Activated CD8-positive, alpha-beta memory T cell treated with anti-CD3 and anti-CD28 coated beads, Interleukin-2, amount 50 U/mL, for 24 hours (primary cell): ENCODE measurements at regions not wholly inside any gene's neighbourhood (a gene's known extent, or its start where the extent isn't known, plus 50 kb on each side); places are given as distances from the start of the nearest gene placed in this dataset.
"Not testable (repeated sequence)": the region's sequence is repeated elsewhere in the genome, so short reads cannot be mapped to it uniquely, and the experiment has no call there.

Source experiments
- DNase-seq: peaks from one replicate; pipeline ENCODE4 v3.0.0-alpha.2; 2020; ENCODE audit errors: extremely low read depth

DNA sequence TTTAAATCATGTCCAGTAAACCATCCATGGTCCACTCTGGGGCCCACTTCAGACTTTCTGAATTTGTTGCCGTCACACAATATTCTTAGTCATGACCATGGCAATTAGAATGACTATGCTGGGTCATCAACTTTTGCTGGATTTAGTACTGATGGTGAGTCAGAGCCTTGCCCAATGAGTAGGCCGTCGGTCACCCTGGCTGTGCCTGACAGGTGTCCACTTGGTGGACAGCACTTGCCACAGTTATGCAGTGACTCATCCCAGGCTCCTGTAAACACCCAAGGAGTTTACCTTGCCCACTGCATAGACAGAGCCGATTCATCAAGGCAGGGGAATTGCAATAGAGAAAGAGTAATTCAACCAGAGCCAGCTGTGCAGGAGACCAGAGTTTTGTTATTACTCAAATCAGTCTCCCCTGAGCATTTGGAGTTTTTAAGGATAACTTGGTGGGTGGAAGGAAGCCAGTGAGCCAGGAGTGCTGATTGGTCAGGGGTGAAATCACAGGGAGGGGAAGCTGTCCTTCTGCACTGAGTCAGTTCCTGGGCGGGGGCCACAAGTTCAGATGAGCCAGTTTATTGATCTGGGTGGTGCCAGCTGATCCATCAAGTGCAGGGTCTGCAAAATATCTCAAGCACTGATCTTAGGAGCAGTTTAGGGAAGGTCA is 333.8 kb downstream of the PTPRU start:
- no peak for DNase-seq

DNA sequence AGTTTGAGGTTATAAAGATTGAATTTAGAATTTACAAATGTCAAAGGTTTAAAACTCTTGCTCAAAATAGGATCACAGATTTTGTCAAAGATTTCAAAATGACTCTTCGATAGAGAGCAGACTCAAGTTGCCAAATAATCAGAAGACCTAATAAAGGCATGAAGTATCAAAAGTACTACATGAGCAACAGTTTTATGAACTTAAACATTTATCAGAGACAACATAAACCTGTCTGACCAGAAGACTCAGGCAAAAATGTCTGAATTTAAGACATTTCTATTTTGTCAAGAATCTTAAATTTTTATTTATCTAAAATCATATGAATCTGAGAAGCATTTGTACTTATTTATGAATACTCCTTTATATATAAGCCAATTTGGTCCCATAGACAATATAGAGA is 330.9 kb downstream of the PTPRU start:
- DNase-seq = no peak

DNA sequence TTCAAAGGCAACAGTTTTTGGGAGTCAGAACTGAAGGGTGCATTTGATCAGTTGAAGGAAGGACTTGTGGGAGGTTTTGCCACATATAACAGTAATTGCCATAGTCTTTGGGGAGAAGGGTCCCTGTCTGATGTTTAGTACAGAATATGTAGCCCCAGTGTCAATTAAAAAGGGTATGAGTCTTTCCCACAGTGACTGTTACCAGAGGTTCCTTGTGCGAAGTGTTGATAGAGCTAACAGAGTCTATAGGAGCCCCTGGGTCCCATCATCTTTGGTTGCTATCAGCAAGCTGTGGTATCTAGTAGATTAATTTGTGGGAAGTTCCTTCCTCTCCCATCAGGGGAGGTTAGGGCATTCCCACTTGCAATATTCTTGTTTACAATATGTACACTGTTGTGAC is 329.2 kb downstream of the PTPRU start:
- no peak for DNase-seq

DNA sequence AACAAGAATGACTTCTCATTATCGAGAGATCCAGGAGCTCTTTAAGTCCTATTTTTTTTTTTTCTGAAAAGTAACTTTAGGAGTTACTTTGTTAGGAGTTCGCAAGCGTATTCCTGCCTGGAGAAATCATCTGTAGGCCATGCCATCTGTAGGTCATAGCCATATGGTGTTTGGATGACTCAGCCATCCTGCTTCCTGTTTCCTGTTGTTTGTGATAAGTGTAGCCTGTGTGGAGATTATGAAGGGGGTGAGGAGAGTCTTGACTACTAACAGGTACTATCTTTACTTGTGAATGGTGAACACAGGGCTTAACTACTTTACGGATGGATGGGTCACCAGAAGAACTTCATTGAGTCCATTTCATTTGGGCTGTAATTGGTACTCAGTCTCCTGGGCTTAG is 327.2 kb downstream of the PTPRU start:
- no peak for DNase-seq

DNA sequence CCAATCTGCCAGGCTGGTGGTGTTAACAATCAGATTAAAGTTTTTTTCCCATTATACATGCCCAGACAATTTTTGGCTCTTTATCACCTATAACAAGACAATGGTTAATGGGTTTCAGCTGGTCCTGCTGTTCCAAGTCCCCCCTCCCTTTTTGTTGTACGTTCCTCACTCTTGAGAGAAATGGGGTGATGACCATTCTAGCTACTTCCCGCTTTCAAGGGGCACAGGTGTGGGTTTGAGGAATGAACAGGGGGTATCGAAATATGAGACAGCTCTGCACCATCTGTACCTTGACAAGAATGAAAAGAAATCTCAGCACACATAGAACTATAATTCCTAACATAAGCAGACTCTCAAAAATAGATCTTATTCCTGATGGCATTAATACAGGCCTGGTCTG is 326.8 kb downstream of the PTPRU start:
- DNase-seq = no peak

DNA sequence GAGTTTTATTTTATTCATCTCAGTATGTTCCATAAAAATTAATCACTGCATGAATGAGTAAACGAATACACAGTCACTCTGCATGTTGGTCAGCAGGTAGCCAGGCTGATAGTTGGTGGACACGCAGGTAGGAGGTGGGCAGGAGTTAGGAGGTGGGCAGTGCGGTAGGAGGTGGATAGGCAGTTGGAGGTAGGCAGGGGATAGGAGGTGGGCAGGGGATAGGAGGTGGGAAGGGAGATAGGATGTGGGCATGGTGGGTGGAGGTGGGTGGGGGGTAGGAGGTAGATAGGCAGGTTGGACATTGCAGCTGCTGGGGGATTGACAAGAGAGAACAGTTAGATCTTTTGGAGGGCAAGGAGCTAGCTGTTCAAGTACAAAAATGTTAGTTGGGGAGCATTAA is 322.7 kb downstream of the PTPRU start:
- no peak for DNase-seq

DNA sequence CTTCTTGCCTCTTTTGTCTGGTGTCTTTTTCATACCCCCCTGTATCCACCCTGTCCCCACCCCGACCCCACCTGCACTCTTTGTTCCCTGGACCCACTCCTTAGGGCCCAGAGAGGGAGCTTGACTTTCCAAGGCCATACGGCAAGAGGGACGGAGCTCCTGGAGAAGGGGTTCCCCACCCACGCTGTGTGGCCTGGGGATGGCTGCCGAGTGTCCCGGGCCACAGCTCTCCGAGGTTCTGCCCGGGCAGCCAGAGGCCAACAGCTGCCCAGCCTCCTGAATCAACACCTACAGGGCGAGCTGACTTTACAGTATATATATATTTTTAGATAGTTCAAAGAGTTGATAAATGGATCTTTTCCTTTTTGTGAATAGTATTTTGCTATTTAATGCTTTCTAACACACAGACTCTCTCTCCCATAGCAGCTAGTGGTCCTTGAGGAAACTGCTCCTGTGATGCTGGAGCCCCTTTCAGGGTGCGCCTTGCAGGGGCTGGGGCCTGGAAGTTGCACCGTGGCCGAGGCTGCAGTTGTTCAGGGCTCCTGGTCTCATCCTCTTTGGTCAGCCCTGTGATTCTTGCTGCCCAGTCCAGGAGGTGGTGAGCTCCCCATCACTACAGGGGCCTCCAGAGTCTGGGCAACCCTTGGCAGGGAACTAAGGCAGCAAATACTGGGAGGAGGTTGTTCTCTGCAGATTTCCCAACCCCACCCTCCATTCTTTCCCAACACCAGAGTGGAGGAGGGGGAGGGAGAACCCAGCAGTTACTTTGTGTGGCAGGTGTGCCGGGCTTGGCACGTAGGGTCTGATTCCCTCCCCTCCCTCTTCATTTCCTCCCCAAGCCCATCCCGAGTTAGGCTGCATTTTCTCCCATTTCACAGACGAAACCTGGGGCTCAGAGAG is 321.6 kb downstream of the PTPRU start:
- DNase-seq = no peak

DNA sequence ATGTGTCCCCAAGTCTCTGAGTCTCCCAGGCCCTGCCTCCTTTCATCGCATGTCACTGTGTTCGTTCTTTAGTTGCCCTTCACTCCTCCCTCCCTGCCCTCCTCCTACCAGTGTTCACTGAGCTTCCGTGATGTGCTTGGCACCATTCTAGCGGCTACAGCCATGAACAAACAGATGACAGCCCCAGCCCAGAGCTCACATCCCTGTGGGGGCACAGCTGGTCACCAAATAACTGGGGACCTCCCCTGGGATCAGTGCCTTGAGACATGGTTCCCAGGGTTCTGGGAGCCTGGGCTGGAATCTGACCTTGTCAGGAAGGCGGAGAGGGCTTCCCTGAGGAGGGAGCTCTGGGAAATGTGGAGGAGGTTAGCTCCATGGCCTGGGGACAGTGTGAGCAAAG is 320.7 kb downstream of the PTPRU start:
- no peak for DNase-seq

DNA sequence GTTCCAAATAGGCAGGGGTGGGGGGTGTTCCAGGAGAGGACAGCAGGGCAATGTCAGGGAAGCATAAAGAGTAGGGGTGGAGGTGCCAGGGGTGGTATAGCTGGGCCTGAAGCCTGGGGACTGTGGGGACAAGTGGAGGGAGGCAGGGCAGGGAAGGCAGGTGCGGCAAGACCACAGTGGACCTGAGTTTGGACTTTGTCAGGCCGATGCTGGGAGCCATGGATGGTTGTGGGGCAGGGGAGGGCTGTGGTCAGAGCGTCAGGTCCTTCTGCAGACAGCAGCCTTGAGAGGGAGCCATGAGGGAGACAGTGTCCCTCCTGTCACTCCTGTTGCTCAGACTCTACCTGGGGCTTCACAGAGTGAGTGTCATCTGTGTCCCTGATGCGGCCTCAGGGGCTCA is 320.3 kb downstream of the PTPRU start:
- no peak for DNase-seq

DNA sequence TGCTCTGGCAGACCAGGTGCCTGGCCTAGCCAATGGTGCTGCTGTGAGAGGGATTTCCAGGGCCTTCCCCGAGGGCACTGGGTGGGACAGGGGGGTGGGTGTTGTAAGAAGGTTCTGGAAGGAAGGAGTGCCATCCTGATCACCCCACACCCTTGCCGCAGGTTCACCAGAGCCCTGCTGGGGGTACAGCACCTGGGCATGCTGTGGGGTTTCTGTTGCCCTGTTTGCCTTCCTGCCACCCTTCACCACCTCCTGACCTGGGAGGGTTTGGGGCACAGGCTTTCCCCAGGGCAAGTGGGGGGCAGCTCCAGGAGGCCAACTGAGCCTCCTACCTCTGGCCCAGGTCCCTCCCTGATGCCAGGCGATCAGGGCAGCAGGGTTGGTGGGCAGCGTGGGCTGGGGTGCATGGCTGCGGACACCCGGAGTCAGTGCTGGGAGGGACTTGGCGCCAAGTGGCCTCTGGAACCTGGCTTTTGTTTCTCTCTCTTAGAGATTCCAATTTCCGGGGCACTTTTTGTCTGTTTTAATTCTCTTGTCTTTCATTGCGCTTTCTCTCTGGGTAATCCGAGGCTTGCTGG is 318.8 kb downstream of the PTPRU start:
- no peak for DNase-seq

DNA sequence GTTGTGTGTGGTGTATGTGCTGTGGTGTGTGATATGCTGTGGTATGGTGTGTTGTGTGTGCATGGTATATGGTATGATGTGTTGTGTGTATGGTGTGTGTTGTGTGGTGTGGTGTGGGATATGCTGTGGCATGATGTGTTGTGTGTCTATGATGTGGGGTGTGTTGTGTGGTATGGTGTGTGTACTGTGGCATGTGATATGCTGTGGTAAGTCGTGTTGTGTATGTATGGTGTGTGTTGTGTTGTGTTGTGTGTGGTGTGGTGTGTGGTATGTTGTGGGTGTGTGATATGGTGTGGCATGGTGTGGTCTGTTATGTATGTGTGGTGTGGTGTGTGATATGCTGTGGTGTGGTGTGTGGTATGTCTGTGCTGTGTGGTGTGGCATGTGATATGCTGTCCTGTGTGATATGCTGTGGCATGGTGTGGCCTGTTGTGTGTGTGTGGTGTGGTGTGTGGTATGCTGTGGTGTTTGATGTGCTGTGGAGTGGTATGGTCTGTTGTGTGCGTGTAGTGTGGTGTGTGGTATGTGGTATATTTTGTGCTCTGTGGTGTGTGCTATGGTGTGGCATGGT is 318.0 kb downstream of the PTPRU start:
- no peak for DNase-seq

DNA sequence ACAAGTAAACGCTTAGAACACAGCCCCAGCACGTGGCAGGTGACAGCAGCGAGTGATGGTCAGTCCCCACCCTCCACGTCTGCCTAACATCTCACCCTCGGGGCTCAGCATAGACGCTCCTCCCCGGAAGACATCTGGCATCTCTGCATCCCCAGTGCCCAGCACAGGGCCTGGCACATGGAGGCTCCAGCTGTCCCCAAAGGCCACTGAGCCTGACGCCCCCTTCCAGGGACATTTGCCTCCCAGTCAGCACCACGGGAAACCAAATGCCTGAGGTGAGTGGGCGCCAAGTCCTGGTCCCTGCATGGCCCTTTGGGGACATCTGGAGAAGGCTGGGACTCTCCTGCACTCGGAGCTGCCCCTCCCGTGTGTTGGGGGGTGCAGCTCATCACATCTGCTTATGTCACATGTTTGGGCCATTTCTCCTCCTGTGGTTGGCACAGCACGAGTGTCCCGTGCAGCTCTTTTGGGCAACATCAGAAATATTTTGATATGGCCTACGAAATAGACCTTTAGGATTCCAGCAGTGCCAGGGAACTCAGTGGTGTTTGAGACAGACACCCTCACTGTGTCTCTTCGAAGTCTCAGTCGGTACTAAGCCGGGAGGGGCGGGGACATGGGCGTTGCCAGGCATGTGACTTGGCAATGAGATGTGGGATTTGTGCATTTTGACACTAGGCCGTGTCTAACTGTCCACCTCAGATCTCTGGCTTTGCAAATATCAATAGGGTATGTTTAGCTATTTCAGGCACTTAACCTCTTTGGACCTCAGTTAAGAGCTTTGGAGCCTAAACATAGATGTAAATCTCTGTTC is 315.0 kb downstream of the PTPRU start:
- DNase-seq = no peak

DNA sequence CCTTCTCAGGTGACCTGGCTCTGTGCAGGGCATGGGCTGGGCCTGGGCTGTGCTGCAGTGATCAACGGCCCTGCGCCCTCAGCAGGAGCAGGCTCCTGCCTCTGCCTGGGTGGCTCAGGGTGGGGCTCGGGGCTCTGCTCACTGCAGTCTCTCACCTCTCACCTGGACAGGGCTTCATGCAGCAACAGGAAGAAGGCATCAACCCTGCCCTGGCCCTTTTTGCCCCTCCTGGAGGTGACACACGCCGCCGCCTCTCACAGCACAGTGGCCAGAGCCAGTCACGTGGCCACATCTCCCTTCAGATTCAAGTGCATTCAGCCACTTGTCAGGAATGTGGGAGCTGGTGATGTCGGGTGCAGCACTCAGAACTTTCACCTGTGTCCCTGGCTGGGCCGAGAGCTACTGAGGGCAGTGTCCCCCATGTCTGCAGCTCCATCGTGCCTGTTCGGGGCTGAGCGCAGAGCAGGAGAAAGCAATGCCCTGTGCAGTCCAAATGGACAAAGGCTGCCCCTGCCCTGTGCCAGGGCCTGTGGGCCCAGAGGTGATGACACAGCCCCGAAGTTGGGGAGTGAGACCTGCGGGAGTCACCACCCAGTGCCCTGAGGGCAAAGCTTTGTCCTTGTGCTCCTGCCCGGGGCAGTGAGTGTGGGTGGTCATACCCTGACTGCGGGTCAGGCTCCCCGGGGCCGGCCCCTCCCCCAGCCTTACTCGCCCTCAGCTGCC is 314.0 kb downstream of the PTPRU start:
- DNase-seq = no peak

DNA sequence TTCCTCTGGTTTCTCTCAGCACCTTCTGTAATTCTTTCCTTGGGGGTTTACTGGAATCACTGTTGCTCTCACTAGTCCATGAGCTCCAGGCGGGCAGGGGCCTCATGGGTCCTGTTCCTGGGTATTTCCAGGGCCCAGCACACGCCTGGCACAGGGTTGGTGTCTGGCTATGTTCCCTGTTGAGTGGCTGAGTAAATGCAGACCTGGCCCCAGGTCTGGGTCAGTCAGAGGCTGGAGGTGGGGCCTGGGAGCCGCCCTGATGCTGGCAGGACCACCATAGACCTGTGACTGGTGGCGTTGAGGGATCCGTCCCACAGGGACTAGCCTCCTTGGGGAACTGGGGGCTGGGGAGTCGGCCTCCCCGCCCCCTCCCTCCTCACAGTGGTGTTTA is 313.4 kb downstream of the PTPRU start:
- DNase-seq = not testable (repeated sequence)

DNA sequence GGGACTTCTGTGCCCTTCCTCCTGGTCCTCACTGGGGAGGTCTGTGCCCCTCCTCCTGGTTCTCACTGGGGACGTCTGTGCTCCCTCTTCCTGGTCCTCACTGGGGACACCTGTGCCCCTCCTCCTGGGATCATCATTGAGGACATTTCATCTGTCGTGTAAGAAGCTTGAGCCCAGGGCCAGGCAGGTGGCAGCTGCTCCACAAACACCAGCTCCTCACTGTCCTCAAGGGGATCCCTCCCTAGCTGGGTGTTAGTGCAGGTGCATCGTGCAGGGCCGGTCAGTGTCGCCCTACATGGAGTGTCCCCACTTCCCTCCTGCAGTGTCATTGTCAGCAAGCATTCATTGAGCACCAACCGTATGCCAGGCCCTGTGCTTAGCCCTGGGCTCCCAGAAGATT is 312.7 kb downstream of the PTPRU start:
- no peak for DNase-seq

DNA sequence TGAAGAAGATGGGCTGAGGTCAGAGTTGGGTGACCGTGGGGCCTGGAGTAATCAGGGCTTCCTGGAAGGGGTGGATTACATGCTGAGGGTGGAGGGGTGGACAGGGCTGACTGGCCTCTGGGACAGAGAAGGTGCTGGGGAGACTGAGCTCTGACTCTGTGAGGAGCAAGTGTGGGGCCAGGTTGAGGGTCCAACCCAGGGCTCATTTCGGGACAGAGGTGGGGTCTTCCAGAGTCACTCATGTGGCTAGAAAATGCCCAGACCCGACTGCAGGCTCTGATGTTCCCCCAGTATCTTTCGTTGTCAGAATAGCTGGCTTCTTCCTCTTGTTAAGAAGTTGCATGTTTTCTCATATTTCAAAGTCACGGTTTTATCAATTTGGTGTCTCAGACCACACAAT is 311.8 kb downstream of the PTPRU start:
- DNase-seq = no peak

DNA sequence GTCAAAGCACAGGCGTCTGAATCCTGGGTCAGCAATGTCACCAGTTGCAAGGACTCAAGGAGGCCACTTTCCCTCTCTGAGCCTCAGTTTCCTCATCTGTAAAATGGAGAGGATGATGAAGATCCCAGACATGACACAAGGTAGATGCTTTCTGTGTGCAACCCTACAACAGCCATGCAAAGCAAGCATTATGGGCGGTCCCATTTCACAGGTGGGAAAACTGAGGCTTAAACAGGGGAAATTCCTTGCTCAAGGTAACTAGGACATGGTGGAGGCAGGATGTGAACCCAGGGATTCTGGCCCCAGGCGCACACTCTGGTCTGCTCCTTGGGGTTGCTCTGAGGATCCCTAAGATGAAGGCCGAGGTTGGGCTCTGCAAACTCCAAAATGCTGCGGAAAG is 311.0 kb downstream of the PTPRU start:
- DNase-seq = no peak

DNA sequence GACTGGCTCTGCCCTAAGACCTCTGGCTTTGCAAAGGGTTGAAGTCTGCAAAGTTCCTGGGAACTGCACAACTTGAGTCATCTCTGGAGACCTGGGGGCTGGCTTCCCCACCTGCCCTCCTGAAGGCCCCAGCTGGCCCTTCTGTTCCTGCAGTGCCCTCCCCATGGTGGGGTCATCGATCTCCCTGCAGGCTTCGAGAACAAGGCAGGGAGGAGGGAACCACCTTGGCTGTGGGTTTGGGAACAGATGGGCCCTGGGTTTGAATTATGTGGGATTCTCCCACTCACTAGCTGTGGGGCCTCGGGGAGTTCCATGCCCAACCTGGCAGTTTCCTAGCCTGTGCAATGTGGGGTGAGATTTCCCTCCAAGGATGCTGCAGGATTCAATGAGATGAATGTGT is 310.2 kb downstream of the PTPRU start:
- no peak for DNase-seq

DNA sequence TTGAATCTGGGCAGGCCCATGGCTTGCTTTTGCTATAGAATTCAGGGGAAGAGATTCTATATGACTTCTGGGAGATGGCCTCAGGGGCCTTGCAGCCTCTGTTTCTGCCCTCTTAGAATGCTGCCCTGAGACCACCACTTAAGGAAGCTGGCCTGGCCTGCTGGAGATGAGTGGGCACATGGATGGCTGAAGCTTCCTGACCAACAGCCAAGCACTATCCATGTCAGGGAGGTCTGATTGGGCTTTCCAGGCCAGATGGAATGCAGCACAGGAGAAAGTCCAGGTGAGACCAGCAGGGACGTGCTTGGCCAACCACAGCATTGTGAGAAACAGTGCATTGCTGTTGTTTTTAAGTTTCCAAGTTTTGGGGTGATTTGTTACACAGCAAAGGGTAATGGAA is 308.1 kb downstream of the PTPRU start:
- no peak for DNase-seq

DNA sequence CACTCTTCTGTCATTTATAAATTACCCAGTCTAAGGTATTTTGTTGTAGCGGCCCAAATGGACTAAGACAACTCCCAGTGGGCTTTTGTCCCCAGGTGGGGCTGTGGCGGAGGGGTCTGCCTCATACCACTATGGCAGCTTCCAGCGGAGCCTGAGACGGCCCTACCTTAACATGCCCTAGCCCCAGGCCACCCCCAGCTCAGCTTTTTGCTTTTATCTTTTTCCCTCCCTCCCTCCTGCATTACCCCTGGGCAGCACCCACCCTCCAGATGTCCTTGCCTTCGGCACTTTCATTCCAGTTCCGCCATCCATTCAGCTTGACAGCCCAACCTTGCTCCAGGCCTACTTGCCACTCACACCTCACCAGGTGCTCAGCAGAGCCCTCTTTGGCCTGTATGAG is 307.3 kb downstream of the PTPRU start:
- DNase-seq = no peak

DNA sequence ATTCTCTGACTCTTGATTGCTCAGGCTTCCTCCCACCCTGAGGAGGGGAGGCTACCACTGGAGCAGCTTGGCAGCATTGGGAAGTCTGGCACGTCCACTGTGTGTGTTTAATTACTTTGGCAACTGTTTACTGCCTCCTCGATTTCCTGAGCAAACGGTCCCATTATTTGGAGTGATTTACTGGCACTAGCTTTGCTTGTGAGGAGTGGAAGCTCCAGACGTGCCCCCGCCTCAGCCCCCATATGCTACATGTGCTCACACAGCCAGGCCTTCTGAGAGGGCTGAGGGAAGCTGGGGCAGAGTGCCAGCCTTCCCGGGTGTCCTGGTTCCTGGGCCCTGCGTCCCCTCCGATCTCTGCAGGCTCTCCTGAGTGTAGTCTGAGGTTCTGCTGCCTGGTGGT is 306.2 kb downstream of the PTPRU start:
- no peak for DNase-seq
